ENCODE measurements at regions not wholly inside any gene's neighbourhood (a gene's known extent, or its start where the extent isn't known, plus 50 kb on each side); places are given as distances from the start of the nearest gene placed in this dataset.

DNA sequence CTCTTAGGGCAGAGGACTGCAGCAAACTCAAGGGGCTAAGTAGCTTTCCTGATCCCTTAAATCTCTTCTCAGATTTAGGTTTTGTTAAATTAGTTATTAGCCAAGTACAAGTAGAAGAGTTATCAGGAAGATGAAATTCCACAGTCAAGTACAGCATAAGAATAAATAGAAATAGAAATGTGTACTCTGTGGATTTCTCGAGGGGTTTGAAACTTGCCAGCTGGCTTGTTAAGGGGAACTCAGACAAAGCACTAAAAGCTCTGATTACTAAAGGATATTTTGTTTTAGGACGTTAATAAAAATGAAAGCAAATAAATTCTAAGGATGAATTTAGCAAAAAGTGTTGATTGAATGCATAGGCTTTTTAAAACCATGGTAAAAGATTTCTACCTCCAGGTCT lies 654.6 kb downstream of the RAPGEF2 start:
- Histone ChIP-seq H3K4me2 (ENCODE audit: low read length) (no peak overlapping the region), H2AFZ (ENCODE audit: low read depth, low read length, poor library complexity, severe bottlenecking) (no peak overlapping the region), H3K27ac (ENCODE audit: low read depth, low read length) (no peak overlapping the region), H3K9me3 (ENCODE audit: control insufficient read depth in 1 of 2, insufficient read depth in 1 of 2, low read depth in 1 of 2, low read length in 2 of 2) (no peaks in the 10 kb centered on the region), H3K9ac (ENCODE audit: low read length) (no peak overlapping the region), H3K9me2 (ENCODE audit: insufficient read depth) (no peaks in the 10 kb centered on the region), H3K27me3 (ENCODE audit: insufficient read depth, low read length) (no peaks in the 10 kb centered on the region), H3K4me3 (replicated peaks in 1 of 2; ENCODE audit: low read depth in 1 of 2, low read length in 2 of 2) (no peak overlapping the region), H4K20me1 (ENCODE audit: insufficient read depth) (no peaks in the 10 kb centered on the region), H3K79me2 (ENCODE audit: insufficient read depth, low read length) (no peaks in the 10 kb centered on the region), H3K36me3 (ENCODE audit: control insufficient read depth in 1 of 2, insufficient read depth in 2 of 2, low read length in 2 of 2) (no peaks in the 10 kb centered on the region), H3K4me1 (ENCODE audit: control insufficient read depth in 1 of 2, insufficient read depth in 2 of 2, low read length in 2 of 2) (no peaks in the 10 kb centered on the region)
- no peak for TF ChIP-seq TCF7L2 (IDR thresholded peaks at IDR 0.05; ENCODE audit: borderline replicate concordance, extremely low read depth, insufficient read depth, insufficient read length)
- no peak for TF ChIP-seq RAD21 (IDR thresholded peaks at IDR 0.05; ENCODE audit: low read depth)
- no peak for TF ChIP-seq POLR2AphosphoS5 (IDR thresholded peaks at IDR 0.05; ENCODE audit: low read depth, low read length)
- TF ChIP-seq POLR2A (IDR thresholded peaks at IDR 0.05; ENCODE audit: borderline replicate concordance, extremely low read depth, insufficient read depth, insufficient read length), result no peak
- TF ChIP-seq, protein P1, sequence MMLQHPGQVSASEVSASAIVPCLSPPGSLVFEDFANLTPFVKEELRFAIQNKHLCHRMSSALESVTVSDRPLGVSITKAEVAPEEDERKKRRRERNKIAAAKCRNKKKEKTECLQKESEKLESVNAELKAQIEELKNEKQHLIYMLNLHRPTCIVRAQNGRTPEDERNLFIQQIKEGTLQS (IDR thresholded peaks at IDR 0.05), result no peak
- no peak for TF ChIP-seq CBX3 (IDR thresholded peaks at IDR 0.05; ENCODE audit: low read depth)
- no peak for TF ChIP-seq EZH2 (IDR thresholded peaks at IDR 0.05)
- no peak for TF ChIP-seq SP1 (IDR thresholded peaks at IDR 0.05; ENCODE audit: low read depth)
- TF ChIP-seq, protein P2, sequence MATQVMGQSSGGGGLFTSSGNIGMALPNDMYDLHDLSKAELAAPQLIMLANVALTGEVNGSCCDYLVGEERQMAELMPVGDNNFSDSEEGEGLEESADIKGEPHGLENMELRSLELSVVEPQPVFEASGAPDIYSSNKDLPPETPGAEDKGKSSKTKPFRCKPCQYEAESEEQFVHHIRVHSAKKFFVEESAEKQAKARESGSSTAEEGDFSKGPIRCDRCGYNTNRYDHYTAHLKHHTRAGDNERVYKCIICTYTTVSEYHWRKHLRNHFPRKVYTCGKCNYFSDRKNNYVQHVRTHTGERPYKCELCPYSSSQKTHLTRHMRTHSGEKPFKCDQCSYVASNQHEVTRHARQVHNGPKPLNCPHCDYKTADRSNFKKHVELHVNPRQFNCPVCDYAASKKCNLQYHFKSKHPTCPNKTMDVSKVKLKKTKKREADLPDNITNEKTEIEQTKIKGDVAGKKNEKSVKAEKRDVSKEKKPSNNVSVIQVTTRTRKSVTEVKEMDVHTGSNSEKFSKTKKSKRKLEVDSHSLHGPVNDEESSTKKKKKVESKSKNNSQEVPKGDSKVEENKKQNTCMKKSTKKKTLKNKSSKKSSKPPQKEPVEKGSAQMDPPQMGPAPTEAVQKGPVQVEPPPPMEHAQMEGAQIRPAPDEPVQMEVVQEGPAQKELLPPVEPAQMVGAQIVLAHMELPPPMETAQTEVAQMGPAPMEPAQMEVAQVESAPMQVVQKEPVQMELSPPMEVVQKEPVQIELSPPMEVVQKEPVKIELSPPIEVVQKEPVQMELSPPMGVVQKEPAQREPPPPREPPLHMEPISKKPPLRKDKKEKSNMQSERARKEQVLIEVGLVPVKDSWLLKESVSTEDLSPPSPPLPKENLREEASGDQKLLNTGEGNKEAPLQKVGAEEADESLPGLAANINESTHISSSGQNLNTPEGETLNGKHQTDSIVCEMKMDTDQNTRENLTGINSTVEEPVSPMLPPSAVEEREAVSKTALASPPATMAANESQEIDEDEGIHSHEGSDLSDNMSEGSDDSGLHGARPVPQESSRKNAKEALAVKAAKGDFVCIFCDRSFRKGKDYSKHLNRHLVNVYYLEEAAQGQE (IDR thresholded peaks at IDR 0.05; ENCODE audit: low read depth), result no peak
- BruUV-seq (replicated peaks), result no TSS peak
- ATAC-seq (no peak), DNase-seq (ENCODE audit: low read depth, low spot score) (no peak)
- ChIA-PET CTCF (no interaction called here), POLR2A (no interaction called here), RAD21 (ENCODE audit: low non-redundant PET in 1 of 2, low total read pairs in 2 of 2, uncharacterized antibody in 2 of 2, unreplicated experiment in 2 of 2) (no interaction called here)
- intact Hi-C loops (cut with micrococcal nuclease), result no loop called here

Measured in HCT116 (cell line).